Activated CD8-positive, alpha-beta memory T cell treated with anti-CD3 and anti-CD28 coated beads, Interleukin-2, amount 50 U/mL, for 1 hour (primary cell): ENCODE measurements at regions not wholly inside any gene's neighbourhood (a gene's known extent, or its start where the extent isn't known, plus 50 kb on each side); places are given as distances from the start of the nearest gene placed in this dataset.

ENCODE experiments used
- DNase-seq: peaks from one replicate; pipeline ENCODE4 v3.0.0-alpha.2; 2020; ENCODE audit errors: extremely low read depth

DNA sequence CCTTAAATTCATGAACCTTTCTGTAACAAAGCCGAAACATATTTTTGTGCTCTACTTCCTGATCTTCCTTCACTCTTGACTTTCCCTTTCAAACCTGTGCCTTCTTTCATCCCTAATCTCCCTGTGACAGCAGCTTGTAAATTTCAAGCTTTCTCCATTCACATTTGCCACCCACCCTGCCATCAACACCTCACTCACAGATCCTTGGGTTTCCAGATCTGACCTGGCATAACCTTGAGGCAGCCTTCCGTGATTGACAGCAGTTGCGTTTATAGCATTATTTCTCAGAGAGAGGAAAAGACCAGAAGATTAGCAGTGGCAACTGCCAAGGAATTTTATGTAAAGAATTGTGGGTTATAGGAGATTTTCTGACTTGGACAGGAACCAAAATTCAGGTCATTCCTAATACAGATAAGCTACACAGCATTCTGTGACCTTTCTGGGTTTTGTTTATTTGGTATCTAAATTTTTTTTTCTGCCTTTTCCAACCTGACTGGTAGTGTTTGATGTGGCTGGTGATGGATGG lies 260.0 kb downstream of the NR2F1-AS1 start:
- DNase-seq = no peak

DNA sequence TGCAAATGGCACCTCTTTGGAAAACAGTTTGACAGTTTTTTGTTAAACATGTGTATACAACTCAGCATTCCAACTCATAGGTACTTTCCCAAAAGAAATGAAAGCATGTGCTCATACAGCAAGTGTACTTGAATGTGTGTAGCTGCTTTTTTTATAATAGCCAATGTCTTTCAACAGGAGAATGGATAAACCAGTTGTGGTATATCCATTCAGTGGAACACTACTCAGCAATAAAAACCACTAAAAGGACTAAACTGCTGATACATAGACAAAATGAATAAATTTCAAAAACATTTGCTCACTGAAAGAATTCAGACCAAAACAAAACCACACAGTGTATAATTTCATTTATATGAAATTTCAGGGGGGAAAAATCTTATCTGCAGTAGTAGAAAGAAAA lies 267.3 kb downstream of the NR2F1-AS1 start:
- no peak for DNase-seq

DNA sequence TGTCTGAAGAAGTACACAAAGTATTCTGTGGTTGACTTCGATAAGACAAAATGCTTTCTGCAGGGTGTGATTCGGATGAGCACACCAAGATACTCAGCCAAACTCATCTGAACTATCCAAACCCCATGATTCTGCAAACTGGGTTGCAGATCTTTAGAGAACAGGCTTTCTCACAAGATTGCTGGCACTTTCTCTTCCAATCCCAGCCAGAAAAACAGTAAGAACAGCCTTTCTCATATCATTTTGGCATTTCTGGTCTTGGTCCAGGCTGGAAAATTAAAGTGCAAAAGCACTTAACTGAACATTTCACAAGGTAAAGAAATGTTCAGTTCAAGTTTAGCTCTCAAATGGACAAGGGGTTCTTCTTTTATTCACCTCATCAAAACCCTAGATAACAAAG lies 269.1 kb downstream of the NR2F1-AS1 start:
- no peak for DNase-seq

DNA sequence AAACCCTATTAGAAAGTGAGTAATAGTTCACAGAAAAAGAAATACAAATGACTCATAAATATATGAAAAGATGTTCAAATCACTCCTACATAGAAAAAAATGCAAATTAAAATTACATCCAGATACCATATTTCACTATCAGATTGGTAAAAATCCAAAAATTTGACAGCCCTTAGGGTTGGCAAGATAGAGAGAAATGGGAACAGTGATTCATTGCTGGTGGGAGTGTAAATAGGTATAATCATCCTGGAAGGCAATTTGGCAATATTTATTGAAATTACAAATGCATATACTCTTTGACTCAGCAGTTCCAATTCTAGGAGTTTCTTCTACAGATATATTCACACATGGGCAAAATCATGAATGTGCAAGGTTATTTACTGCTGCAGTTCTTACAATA lies 273.5 kb downstream of the NR2F1-AS1 start:
- DNase-seq = no peak

DNA sequence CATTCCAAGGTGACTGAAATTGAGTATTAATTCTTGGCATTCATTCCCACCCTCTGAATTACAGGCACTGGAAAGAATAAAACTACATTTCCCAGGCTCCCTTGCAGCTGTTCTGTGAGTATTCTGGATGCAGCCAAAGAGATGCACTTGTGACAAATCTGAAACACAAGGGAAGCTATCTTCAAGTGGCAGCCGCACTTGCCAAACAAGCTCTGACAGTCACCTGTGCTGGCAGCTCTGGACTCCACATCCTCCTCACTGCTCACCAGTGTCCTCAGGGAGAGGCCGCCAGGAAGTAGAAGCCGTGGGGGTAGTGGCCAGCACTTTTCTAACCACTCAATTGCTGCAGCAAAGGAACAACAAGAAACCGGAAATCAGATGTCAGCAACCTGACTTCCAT lies 275.0 kb downstream of the NR2F1-AS1 start:
- no peak for DNase-seq

DNA sequence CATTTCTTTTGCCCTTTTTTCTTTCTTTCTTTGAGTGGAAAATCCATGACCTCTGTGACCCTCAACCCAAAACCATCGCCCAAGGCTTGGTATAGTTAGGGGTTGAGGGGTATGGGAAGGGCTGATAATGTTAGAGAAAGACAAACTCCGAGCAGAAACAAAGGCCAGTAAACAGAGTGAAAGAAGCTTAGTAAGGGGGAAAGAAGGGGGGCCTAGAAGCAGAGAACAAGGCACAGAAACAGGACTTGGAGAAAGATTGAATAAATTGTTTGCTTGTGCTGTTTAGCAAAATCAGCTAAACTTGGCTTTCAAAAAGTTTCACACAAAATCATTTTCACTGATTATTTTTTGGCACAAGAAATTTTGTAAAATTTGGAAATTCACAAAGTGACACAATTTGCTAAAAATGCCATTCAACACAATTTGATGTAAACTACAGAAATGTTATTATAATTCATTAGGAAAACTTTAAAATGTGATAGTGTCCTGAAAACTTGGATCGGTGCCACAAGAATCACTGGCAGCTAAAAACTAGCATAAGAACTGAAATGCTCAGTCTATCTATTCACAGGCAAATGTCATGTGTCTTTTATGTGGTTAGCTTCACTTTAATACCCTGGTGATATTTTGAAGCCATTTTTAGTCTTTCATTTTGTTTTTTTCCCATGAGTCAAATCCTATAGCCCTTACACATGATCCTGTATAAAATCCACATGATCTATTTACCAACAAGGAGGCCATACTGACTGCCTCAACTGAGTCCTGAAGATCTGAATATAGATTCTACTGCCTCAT lies 276.4 kb downstream of the NR2F1-AS1 start:
- no peak for DNase-seq

DNA sequence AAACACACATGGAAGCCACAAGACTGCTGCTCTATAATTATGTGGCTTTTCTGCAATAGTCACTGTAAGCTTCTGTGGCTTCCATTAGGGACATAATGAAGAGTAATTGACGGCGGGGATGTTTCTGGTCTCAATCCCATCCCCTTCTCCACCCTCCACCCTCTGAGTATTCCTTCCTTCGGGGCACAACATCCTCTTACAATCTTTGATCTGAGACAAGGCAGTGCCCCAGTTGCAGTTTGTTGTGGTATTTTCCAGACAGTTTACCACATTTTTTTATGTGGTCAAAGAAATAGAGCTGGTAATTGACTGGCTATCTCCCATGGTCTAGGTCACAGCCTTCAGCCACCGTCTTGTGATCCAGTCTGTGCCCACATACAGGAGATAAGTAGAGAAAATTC lies 277.7 kb downstream of the NR2F1-AS1 start:
- no peak for DNase-seq

DNA sequence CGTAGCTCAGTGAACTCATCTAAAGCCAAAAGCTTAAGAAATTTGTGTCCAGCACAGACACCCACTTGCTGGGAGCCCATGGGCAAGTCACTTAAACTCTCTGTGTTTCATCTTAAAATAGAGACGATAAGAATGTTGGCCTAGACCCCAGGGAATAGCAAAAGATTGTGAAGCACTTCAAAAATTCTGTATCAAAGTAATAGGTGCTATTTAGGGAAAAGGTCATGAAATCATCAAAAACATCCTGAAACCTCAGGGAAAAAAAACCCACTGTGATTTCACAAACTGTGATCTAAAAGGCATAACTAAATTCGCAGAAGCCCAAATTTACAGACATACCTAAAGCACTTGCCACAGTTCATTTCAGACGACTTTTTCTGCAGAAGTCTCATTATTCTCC lies 278.3 kb downstream of the NR2F1-AS1 start:
- no peak for DNase-seq

DNA sequence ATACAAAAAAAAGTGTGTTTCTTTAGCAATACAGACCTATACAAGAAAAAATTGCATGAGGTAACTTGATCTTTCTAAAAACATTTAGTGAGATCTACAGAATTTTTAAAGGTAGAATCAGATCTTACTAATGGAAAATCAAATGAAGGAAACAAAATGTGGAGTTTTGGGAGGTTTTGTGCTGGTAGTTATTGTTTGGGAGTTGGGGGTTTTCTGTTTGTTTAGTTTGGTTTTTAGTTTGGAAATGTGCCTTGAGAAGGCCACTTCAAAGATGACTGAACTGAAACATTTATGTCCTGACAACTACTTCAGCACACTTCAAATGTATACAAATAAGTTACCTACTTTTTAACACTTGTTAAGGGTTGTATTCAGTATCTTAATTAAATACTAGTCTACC lies 280.1 kb downstream of the NR2F1-AS1 start:
- no peak for DNase-seq

DNA sequence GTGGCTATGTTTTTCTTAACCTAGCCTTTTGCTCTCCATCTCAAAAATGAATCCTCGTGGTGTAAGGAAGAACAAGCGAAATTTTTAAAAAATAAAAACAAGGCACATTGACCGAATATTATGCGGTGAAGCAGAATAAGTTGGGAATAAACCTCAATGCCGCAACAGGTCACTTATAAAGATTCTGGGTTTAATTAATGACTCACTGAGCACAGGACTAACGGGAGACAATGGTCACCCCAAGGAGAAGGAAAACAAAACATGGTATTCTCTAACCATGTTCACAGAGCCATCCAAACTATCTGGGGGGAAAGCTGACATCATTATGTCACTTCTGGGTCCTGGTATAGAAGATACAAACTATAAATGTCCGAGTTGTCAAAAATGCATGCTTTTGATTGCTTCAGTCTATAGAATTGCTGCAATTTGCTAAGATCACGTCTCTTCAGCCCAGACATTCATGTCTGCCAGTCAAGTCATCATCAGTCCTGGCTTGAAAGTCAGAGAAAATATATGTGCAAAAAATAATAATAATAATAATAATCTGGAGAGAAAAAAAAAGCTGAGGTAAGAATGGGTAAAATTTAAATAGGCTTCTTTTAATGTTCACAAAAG lies 280.6 kb downstream of the NR2F1-AS1 start:
- no peak for DNase-seq

DNA sequence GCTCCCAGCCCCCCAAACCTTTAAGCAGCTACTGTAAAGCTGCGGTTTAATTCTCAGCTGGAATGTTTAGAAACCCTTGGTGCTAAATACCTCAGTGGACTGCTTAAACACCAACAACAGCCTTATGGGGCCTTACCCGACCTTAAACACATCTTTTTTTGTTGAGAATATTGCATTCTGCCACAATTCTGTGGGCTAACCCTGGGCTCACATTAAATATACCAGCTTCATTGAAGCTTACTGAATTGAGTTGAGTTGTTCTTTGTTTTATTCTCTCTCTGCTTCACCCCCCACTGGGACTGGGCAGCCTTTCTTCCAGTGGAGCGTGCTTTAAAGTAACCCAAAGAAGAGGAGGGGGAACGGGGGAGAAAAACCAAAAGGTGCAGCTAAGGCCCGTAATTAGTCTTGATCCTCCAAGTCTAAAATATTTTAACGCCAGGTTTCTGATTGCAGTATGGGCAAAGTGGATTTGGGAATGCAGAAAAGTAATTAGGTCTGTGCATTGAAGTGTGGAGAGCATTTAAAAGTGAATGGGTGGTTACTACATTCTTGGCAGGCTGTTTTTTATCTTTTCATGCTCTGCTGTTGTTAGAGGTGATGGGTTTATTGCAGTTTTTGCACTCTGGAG lies 281.2 kb downstream of the NR2F1-AS1 start:
- no peak for DNase-seq

DNA sequence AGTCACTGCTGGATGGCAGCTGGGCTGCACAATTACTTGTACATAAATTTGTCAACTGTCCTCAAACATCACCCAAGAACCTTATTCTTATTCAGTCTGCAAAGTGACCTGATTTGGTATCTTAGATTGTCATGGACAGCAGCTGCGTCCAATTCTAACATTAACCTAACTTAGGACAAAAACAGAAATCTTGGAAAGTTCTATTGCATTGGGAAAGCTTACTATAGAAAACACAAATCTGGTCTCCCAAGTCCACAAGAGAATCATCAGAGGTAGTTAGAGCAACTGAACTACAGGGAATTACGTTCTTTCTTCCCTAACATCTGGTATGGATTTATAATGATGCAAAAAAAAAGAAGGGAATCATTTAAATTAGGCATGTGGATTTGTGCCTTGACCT lies 283.9 kb downstream of the NR2F1-AS1 start:
- DNase-seq = no peak

DNA sequence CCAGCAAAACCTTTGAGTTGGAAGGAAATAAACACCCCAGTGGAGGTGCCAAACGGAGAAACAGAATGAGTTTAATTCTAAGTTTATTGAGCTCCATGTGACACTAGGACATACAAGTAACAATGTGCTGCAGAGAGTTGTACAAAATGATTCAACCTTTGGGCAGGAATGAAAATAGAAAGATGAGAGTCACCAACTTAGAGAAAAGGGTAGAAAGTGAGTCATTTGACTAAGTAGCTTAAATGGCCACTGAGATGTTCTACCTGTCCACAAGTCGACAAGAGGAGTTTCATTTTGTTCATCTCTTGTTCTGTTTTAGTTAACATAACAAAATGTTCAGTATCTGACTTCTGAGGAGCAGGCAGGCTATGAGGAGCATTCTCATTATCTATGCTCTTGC lies 284.7 kb downstream of the NR2F1-AS1 start:
- DNase-seq = no peak

DNA sequence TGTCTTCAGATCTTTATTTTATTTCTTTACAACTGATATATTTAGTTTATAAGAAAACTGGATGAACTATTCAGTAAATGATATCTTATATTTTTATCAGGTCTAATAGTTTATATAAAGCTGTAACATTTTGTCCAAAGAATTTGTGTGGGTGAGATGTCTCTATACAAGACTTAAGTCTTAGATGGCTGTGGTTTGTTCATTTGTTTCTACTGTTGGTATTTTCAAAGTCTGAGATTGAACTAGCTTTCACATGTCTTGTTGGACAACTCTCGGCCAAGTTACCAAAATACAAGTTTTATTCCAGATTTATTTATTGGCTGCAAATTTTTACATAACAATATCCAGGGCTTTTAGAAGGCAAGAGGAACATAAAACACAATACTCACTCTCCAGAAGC lies 286.0 kb downstream of the NR2F1-AS1 start:
- DNase-seq = no peak

DNA sequence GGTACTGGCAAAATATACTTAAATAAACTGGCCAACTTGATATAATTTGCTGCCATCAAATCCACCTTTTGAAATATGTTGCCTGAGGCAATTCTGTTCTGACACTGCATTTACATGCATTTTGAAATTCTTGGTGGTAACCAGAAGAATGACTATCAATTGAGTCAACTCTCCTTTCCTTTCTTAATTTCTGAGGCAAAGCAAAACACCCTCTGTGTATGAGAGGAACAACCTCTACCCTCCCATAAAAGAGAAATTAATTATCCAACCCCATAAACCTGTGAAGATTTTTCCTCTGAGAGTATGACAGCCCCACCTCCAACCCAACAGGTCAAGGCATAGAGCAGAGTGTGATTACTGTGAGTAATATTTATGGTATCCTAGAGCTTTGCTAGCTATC lies 286.8 kb downstream of the NR2F1-AS1 start:
- DNase-seq = no peak

DNA sequence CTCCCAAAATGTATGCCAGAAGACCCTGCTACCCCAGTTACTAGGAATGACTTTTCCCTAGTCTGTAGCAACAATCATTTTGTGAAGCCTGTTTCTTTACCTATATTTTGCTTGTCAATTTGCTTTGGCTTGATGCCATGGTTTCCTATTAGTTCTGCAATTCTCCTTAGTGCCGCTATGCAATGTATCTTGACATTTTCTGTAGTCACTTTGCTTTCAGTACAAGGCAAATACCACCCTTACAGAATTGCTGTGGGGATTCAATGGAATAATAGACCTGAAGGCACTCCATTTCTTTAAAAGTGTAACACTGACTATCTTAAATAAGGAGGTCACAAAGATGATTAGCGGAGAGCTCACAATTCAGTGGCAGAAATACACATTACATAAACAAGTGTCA lies 291.1 kb downstream of the NR2F1-AS1 start:
- DNase-seq = no peak

DNA sequence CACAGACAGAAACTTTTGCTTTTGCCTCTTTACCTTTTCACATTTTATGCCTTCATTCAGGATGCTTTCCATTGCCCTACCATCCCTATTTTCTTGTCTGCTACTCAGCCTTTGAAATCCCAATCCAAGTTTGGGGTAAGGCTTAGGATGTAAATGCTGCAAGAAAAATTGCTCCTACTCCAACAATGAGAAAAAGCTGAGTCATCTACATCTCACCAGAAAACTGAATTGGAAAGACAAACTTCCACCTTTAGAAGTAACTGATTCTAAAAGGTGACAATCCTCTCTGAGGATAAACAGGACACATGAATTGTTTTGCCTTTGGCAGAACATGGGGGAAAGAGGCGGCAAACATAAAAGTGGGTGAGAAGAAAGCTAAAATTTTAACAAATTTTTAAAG lies 295.6 kb downstream of the NR2F1-AS1 start:
- no peak for DNase-seq

DNA sequence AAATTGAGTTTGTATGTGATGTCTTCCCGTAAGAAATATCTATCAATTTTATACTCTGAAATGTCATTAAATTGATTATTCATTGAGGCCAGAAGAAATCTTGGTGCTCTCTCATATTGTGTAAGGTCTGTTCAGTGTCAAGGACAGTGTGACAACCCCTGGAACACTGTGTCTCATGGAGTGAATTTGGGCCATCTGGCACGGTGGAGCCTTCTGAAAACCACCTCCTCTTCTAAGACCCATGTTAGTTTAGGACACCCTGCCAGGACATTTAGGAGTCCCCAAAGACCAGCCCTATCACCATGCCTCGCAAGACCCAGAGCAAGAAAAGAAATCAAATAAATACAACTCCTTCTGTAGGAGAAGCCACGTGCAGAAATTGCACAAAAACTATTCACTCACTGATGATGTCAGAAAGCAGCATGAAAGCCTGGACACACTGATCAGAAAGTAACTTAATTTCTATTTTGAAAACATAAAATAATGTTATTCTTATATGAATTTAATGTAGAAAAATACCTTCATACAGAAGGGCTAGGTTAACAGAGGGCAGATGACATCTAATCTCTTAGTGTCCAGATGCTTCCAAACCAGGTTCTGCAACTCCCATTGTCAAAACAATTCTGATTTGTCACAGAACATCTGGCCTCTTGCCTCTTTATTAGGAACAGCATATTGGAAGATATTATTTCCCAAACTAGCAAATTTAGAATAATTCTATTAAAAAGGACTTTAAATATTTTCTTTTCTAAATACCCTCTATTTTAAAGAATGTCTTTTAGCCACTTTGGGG lies 298.8 kb downstream of the NR2F1-AS1 start:
- DNase-seq = no peak

DNA sequence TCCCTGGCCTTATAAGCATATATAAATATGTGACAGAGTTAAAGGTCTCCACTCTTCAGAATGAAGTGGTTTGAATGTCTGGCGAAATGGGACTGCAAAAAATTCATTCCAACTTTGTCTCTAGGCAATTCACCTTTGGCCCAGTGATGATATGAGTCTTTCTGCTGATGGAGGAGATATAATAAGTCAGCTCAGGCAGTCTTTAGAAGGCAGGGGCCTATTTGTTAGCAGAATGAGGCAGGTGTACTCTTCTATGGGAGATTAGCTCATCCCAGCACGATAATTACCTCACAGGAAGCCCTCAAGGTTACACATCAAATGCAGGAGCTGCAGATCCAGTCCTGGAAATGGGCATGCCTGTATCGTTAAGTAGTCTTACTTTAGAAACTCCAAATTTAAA lies 300.5 kb downstream of the NR2F1-AS1 start:
- no peak for DNase-seq

DNA sequence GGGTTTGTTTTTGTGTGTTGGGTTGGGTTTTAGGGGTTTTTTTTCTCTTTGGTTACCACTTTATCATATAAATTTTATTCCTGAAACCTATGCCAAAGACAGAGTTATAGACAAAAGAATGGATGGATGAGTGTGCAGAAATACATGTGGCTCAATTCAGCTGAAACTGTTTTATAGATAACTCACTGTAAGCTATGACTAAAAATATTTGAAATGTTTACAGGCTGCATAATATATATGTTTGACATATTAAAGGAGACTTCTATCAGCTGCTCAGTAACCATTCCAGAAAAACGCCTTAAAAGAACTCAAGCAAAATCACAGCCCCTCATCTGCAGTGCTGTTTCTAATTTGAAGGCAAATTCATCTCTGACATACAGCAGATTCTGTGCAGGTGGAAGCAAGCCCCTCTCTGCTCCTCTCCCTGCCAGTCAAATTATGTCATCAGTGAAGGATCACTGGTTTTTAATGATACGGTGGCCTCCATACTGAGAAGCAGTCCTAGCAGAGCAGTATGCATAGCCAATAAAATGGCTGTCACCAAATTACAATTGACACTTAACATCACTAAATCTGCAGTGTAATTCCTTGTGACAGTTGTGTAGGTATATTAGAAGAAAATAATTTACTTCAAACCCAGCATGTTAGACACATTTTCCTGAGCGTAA lies 301.6 kb downstream of the NR2F1-AS1 start:
- DNase-seq = no peak

DNA sequence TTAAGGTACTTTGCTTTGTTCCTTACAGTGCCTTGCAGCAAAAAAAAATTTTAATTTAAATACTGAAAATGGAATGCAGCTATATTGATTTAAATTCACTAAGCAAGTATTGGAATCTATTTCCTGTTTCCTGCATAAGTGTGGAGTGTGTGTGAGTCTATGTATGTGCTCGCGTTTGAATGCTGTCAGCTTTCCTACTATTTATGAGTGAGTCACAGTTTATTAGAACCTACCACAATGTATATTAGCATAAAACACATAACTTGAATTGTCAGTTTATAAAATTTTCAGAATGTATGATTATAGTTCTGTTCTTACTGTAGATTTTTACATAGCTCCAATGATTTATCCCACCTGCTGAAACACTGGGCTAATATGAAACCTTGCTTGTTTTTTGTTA lies 302.1 kb downstream of the NR2F1-AS1 start:
- DNase-seq = no peak

DNA sequence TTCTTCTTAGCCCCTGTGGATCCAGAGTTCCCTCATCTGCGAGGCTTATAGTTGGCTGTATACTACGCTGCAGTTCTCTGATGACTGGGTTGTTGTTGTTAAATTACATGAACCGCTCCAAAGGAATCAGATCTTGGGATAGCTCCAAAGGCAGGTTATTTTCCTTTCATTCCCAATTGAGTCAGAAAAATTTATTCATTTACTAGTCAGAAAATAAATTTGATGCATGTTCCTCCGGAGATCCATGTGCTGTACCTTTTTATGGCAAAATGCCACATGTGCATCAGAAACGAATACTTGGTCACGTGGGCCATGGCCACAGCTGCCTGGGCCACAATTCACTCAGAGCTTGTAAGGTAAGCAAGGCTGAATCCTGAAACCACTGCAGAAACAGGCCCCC lies 304.0 kb downstream of the NR2F1-AS1 start:
- DNase-seq = no peak
